ENCODE measurements at regions not wholly inside any gene's neighbourhood (a gene's known extent, or its start where the extent isn't known, plus 50 kb on each side); places are given as distances from the start of the nearest gene placed in this dataset.

DNA sequence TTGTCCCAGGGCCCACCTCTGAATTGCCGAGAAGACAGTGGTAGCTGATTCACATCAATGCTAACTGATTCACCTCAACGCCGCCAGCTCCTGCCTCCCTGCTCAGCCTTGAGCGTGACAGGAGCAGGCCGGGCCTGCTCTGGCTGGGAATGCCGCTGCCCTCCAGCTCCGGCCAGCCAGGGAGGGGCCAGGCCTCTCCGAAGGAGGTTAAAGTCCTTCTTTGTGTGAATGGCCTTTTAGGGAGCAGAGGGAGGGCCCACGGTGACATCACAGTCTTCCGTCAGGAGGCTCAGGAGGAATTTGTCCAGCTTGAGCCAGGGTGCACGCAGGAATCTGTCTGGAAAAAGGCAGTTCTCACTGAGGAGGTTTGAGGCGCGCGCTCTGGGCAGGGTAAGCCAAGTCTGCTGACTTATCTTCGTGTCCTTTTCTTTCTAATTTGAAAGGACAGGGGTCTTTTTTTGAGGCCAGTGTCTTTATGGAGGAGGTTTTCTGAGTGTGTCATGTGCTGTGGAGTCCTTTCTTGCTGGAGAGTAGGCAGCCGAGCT, 82.7 kb downstream of the C9orf152 start:
- no peak for TF ChIP-seq POLR2A (IDR thresholded peaks at IDR 0.05; ENCODE audit: low read length)
- TF ChIP-seq GATA1 (IDR thresholded peaks at IDR 0.05; ENCODE audit: low read depth, low read length), result no peak
